ENCODE measurements at regions not wholly inside any gene's neighbourhood (a gene's known extent, or its start where the extent isn't known, plus 50 kb on each side); places are given as distances from the start of the nearest gene placed in this dataset.

GRCh38 chr22:27575348-27575747 is 226.2 kb downstream of the MN1 start:
- CTCF ChIA-PET: no interaction called here
- POLR2A ChIA-PET: no interaction called here

DNA sequence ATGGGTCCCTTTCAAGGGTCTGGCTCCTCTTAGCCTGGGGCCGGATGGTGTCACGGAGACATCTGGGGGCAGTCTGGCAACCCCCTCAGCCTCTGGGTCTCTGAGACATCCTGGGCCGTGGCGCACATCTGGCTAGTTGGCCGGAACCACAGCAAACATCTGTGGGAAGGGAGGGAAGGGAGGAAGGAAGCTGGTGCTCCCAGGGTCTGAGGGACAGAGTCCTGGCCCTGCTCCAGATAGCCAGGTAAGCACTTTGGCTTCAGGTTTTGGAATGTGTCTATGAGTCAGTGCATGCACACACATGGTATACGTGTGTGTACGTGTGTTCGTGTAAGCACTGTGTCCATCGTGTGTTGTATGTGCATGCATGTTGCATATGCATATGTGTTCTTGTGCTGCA is 225.1 kb downstream of the MN1 start:
- CTCF ChIA-PET: no interaction called here

DNA sequence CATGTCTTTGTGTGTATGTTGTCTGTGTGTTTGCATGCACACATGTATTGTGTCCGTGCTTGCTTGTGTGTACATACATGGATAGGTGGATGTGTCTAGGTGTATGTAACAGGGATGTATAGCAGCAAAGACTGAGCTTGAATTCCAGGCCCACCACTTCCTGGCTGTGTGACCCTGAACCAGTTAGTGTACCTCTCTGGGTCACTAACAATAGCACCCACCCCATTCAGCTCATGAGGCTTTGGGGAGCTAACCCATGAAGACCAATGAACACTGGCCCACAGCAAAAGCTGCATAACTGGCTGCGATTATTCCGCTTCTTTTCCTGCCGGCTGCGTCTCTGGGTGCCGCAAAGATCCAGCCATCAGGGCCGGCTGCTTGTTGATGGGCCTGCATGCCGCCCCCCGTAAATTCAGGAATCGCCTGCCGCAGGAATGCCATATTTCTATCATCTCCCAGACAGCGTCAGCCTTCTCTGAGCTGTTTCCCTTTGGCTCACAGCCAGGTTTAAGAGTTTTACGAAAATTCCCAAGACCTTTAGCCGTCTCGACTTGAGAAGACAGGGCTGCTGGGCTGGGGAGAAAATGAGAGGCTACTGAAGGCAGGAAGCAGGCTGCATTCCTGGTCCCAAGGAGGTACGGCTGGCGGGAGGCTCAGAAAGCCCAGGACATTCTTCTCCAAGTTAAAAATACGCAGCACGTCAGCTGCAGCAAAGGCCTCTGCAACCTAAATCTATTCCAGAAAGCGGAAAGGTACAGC is 224.6 kb downstream of the MN1 start:
- CTCF ChIA-PET: no interaction called here
- POLR2A ChIA-PET: no interaction called here

More for the DNA sequence above, 225.1 kb downstream of the MN1 start:
- POLR2A ChIA-PET: no interaction called here

- CTCF ChIA-PET: no interaction called here
- POLR2A ChIA-PET: no interaction called here
Measured at GRCh38 chr22:27577574-27577969, 224.0 kb downstream of the MN1 start.

DNA sequence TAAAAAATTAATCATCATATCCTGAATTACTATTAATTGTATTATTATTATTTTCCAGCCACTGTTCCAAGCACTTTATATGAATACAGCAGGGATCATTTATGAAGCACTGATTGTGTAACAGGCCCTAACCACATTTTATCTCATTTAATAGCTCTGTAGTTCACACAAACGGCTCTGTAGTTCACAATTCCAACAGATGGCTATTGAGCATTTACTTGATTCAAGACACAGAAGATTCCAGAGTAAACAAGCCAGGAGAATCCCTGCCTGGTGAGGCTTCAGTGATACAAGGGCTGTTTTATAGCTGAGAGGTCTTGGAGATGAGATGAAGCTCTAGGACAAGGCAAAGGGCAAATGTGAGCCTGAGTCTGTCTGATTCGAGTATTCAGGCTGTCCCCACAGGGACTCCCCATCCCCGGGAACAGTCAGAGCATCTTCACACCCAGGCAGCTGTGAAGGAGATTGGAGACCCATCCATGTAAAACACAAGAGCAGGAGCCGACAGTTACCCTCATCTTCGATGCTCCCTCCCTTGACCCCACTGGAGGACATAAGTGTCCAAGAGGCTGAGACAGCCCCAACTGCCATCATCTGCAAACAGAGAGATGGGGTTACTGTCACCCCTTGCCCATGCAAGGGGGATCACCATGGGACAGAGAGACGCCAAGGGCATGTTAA is 222.5 kb downstream of the MN1 start:
- POLR2A ChIA-PET: no interaction called here
- CTCF ChIA-PET: no interaction called here

DNA sequence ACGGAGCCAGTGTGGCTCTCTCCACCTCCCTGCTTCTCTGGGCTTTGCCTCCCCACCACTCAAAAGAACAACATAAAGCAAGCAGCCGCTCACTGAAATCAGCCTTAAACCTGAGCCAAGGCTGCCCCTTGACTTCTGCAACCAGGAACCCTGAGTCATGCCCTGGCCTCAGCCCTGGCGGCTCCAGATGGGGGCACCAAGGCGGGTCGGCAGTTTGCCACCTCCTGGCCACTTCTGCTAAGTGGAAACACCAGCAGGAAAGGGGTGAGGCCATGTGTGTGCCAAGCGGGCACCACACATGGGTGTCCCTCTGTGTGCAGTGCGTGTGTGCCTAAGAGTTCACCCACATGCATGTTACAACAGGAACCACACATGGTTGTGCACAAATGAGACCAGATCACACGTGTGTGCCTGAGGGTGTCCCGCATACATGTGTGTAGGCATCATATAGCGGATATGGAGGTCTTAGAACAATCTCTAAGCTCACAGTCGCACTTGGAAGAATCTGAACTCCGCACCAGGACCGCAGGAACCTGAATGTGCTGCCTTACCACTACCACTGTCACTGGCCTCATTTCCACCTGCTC is 221.2 kb downstream of the MN1 start:
- POLR2A ChIA-PET: no interaction called here
- CTCF ChIA-PET: no interaction called here

DNA sequence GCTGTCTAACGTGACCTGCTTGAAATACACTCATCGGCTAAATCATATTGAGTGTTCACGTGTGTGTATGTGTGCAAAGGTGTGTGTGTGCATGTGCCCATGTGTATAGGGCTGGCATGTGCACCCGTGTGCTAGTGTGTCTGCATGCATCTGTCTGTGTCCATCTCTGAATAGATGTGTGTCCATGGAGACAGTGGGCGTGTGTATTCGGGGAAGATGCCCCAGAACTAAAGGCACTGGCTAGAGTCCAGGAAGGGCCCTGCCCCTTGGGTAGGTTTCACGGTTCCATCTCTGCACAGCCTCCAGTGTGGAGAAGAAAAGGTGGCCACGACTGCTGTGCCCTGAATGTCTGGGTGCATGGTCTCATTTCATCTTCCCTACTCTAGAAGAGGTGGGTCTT is 220.3 kb downstream of the MN1 start:
- ChIA-PET CTCF (no interaction called here), POLR2A (no interaction called here)

DNA sequence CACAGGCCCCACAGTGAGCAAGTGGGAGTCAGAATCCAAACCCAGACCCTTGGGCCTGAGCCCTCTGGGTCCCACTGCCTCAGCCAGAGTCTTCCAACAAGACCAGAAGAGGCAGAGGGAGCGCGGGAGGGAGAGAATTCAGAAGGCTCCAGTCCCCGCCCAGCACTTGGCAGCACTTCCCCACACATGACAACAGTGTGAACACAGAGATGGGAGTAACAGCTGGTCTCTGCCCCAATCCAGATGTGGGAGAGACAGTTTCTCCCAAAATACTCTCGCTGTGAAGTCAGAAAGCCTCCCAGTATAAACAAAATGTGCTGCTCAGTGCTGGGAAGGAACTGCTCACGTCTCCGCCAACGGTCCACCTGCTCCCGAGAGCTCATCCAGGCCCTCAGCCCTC is 219.9 kb downstream of the MN1 start:
- ChIA-PET CTCF (no interaction called here), POLR2A (no interaction called here)

DNA sequence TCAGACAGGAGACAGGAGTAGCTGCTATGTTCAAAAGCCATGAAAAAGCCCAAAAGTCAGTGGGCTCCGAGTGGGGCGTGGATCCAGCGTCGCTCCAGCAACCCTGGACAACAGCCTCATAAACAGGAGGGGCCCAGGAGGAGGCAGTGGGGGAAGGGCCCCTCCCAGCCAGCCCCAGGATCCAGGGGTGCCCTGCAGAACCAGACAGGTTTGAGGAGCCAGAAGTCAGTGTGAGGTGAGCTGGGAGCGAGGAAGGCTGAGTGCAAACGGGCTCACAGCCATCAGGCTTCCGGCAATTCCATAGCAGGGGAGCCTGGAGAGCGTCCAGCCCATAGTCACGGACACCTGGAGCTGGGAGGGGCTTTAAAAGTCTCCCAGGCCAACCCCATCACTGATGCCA is 217.7 kb downstream of the MN1 start:
- CTCF ChIA-PET: no interaction called here
- POLR2A ChIA-PET: no interaction called here

- ChIA-PET POLR2A (no interaction called here), CTCF (no interaction called here)
Measured at GRCh38 chr22:27585141-27585540, 216.4 kb downstream of the MN1 start.

GRCh38 chr22:27588268-27588667 is 213.3 kb downstream of the MN1 start:
- POLR2A ChIA-PET: no interaction called here
- CTCF ChIA-PET: no interaction called here

DNA sequence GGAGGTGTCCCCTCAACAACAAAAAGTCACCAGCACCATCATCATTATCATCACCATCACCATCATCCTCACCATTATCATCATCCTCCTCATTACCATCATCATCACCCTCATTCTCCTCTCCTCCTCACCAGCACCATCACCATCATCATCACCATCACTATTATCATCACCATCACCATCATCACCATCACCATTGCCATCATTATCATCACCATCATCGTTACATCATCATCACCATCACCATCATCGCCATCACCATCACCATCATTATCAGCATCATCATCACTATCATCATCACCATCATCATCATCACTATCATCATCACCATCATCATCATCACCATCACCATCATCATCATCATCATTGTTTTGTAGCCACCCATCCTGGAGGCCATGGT is 212.6 kb downstream of the MN1 start:
- POLR2A ChIA-PET: no interaction called here
- CTCF ChIA-PET: no interaction called here

- ChIA-PET POLR2A (no interaction called here), CTCF (no interaction called here)
Measured at GRCh38 chr22:27591060-27591459, 210.5 kb downstream of the MN1 start.

DNA sequence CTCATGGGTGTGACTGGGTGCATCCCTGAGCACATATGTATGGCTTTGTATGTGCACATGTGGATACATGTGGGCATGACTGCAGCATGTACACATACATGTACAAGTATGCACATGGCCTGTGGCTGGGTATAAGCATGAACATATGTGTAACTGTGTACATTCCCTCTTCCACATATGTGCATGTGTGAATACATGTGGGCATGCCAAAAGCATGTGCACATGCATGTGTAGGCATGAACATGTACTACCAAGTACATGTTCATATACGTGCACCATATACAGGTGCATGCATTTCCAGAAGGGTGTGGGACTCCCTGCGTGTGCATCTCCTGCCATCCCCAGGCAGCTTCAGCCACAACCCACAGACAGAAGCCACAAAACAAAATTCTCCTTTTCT is 208.2 kb downstream of the MN1 start:
- ChIA-PET CTCF (no interaction called here), POLR2A (no interaction called here)

DNA sequence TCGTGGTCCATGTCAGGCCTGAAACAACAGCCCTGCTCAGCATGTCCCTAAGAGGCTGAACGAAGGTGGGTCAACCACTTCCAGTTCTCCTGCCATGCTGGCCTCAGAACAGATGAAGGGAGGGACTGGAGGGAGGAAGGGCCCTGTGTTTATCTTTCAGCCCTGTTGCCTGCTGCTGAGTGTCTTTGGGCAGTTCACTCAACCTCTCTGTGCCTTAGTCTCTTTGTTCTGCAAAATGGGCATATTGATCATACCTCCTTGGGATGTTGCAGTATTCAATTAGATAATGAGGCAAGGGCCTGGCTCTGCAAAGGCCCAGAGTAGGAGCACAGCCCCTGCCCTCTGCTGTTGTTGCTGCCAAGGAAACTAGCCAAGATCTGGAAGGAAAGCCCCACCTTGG is 207.5 kb downstream of the MN1 start:
- POLR2A ChIA-PET: no interaction called here
- CTCF ChIA-PET: no interaction called here

- POLR2A ChIA-PET: no interaction called here
- CTCF ChIA-PET: no interaction called here
Measured at GRCh38 chr22:27594474-27595134, 207.0 kb downstream of the MN1 start.

DNA sequence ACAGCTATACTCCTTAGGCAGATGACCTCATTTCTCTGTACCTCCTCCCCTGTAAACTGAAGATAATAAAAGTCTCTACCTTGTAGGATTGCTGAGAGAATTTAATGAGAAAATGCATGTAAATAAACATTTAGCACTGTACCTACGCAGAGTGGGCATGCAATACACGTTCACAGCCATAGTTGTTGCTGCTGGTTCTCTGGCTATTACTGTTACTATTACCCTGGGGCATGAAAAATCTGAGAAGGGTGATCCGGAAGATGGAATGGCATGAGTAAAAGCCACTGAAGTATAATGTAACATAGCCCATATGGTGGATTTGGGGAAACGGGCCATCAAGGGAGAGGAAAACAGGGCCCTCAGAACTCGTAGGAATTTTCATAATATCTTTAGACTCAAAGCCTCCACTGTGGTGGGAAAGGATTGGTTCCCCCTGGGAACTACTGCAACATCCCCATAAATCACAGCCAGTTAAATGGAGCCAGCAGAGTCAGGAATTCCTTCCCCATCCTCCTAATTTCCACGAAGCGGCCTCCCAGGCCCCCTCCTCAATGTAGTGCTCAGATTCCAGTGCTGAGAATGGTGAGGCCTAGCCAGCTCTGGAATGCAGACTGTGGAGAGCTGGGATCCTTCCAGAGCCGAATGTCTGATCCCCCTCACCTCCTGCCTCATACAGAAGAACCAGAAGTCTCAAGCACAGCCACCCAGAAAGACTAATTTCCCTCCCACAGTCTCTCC is 205.3 kb downstream of the MN1 start:
- CTCF ChIA-PET: no interaction called here
- POLR2A ChIA-PET: no interaction called here

- ChIA-PET CTCF (no interaction called here), POLR2A (no interaction called here)
Measured at GRCh38 chr22:27597703-27598444, 203.7 kb downstream of the MN1 start.

- POLR2A ChIA-PET: no interaction called here
- CTCF ChIA-PET: no interaction called here
Measured at GRCh38 chr22:27598792-27599191, 202.8 kb downstream of the MN1 start.

- POLR2A ChIA-PET: no interaction called here
- CTCF ChIA-PET: no interaction called here
Measured at GRCh38 chr22:27601195-27601594, 200.4 kb downstream of the MN1 start.

Measured in activated CD8-positive, alpha-beta memory T cell treated with anti-CD3 and anti-CD28 coated beads for 36 hours (primary cell).